Kidney (tissue), 13 donors: ENCODE measurements at regions not wholly inside any gene's neighbourhood (a gene's known extent, or its start where the extent isn't known, plus 50 kb on each side); places are given as distances from the start of the nearest gene placed in this dataset.

Experiments
- DNase-seq, 5 donors: peaks; one replicate each; pipeline ENCODE4 v3.0.0-alpha.2; 2013 to 2020
- FAIRE-seq: peaks from 2 replicates; lab custom pipeline; 2012; peaks lifted over from hg19 to GRCh38; lab: Jason Lieb, UNC
- H3K27ac ChIP-seq, 2 donors: one replicate each; pipeline ENCODE4 v1.7.0; 2013; ENCODE audit warnings: low read depth in 2 of 2, low read length in 2 of 2, inconsistent platforms in 1 of 2
- H3K27me3 ChIP-seq: one replicate; pipeline ENCODE4 v1.7.1; 2013; ENCODE audit warnings: low read length, inconsistent platforms; ENCODE audit not compliant: control insufficient read depth, insufficient read depth
- H3K36me3 ChIP-seq, 3 donors: one replicate each; pipeline versions ENCODE4 v1.7.0 to v1.7.1; 2013; ENCODE audit warnings: low read length in 3 of 3, control low read depth in 1 of 3, inconsistent platforms in 1 of 3; ENCODE audit not compliant: insufficient read depth in 3 of 3, control insufficient read depth in 2 of 3
- H3K4me1 ChIP-seq, 3 donors: one replicate each; pipeline versions ENCODE4 v1.7.0 to v1.7.1; 2013; ENCODE audit warnings: low read length in 3 of 3, inconsistent platforms in 1 of 3, low read depth in 1 of 3; ENCODE audit not compliant: control insufficient read depth in 2 of 3, insufficient read depth in 2 of 3
- H3K4me3 ChIP-seq, 3 donors: one replicate each; pipeline versions ENCODE4 v1.7.0 to v1.8.1; 2013; ENCODE audit warnings: low read length in 3 of 3, control low read depth in 1 of 3, inconsistent platforms in 1 of 3
- H3K9ac ChIP-seq, 3 donors: one replicate each; pipeline versions ENCODE4 v1.7.0 to v1.7.1; 2013; ENCODE audit warnings: low read length in 3 of 3, control low read depth in 1 of 3, inconsistent platforms in 1 of 3
- H3K9me3 ChIP-seq, 3 donors: one replicate each; pipeline versions ENCODE4 v1.7.0 to v1.7.1; 2013; ENCODE audit warnings: low read length in 3 of 3, control low read depth in 1 of 3, inconsistent platforms in 1 of 3; ENCODE audit not compliant: control insufficient read depth in 2 of 3, insufficient read depth in 1 of 3
- intact Hi-C: fragments of 100-400 bp; cut with DNase I; formaldehyde crosslinking; loops from one replicate; pipeline ENCODE4 v1.11.1; 2022
- TF ChIP-seq, protein P1 (sequence below): IDR thresholded peaks from 3 replicates; pipeline ENCODE4 v1.5.1; 2012; ENCODE audit warnings: mild to moderate bottlenecking, moderate library complexity, borderline replicate concordance; ENCODE audit not compliant: insufficient read depth; ENCODE audit errors: extremely low read depth
- donor health status: control.
- donor health status: control.
- donor health status: control.
- donor health status: control.
- donor health status: control.
- donor health status: DM: yes; HTN: yes; CAD: no.
- donor health status: Normal renal cell carcinoma (clear cell type).

DNA sequence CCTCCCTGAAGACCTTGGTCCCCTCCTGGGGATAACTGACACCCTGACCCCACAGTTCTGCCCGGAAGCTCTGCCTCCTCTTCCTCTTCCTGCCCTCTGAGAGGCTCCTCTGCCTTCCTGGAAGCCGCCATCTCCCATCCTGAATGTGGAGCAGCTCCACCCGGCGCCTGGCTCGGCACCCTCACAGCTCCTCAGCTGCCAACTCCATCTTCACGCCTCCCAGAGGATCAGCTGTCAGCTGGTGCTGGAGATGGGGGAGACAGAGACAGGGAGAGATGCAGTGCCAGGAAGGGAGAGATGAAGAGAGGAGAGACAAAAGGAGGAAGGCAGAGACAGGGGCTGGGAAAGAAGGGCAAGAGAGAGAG, 210.4 kb upstream of the CSF3R start:
- H3K4me1 ChIP-seq: no peaks in the 10 kb centered on the region
- DNase-seq: no peak
- intact Hi-C loops: no loop called here
- H3K27me3 ChIP-seq: no peaks in the 10 kb centered on the region
- no peak overlapping the region for H3K27ac ChIP-seq
- TF ChIP-seq, protein P1, sequence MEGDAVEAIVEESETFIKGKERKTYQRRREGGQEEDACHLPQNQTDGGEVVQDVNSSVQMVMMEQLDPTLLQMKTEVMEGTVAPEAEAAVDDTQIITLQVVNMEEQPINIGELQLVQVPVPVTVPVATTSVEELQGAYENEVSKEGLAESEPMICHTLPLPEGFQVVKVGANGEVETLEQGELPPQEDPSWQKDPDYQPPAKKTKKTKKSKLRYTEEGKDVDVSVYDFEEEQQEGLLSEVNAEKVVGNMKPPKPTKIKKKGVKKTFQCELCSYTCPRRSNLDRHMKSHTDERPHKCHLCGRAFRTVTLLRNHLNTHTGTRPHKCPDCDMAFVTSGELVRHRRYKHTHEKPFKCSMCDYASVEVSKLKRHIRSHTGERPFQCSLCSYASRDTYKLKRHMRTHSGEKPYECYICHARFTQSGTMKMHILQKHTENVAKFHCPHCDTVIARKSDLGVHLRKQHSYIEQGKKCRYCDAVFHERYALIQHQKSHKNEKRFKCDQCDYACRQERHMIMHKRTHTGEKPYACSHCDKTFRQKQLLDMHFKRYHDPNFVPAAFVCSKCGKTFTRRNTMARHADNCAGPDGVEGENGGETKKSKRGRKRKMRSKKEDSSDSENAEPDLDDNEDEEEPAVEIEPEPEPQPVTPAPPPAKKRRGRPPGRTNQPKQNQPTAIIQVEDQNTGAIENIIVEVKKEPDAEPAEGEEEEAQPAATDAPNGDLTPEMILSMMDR: no peak
- no peaks in the 10 kb centered on the region for H3K9me3 ChIP-seq
- H3K4me3 ChIP-seq: no peak overlapping the region
- no peak for FAIRE-seq
- no peak overlapping the region for H3K9ac ChIP-seq
- no peaks in the 10 kb centered on the region for H3K36me3 ChIP-seq

DNA sequence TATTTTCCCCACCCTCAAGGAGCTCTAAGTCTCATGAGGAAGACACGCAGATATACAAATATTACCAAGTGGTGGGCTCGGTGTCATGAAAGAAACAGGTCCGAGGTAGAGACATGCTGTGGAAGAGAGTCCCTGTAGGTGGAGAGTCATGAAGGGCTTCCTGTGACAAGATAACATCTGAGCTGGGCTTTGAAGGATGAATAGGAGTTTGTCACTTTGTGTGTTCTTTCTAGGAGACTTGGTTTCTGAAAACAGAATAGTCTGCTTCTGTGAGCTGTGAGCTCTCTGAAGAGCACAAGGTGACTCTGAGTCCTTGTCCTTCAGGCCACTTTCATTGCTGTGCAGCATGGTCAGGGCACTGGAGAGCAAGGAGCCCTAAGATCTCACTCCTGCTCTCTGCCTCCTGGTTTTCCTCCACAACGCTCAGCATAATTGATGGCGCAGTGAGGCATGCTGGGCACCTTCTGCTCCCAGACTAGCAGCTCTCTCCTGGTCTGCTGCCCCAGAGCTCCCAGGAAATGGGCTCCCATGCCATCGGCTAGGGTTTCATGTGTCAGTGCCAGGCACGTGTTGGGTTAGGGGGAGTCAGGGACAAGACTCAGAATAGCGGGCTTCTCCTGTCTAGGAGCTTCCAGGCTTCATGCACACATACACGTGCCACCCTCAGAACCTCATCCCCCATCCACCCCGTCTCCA, 209.9 kb upstream of the CSF3R start:
- no peak overlapping the region for H3K4me3 ChIP-seq
- FAIRE-seq (no peak), DNase-seq (no peak)
- H3K4me1 ChIP-seq: no peaks in the 10 kb centered on the region
- TF ChIP-seq, protein P1: no peak
- no peak overlapping the region for H3K9ac ChIP-seq
- H3K36me3 ChIP-seq: no peaks in the 10 kb centered on the region
- no peaks in the 10 kb centered on the region for H3K27me3 ChIP-seq
- intact Hi-C loops: no loop called here
- no peak overlapping the region for H3K27ac ChIP-seq
- no peaks in the 10 kb centered on the region for H3K9me3 ChIP-seq

DNA sequence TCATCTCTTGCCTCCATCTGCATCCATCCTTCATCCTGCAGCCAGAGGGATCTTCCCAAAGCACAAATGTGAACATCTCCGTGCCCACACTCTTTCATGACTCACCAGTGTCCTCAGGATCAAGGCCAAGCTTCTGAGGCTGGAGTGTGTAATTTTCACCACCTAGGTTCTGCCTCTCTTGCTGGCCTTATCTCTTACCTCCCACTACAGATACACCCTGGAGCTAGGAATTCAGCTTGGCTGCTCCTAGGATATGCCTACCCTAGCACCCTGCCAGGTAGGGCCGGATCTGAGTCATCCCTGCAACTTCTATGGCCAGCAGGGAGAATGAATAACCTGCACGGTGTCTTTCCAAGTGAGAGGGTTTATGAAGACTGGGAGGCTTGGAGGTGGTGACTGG, 208.7 kb upstream of the CSF3R start:
- no peak overlapping the region for H3K27ac ChIP-seq
- no peaks in the 10 kb centered on the region for H3K9me3 ChIP-seq
- no peak overlapping the region for H3K4me3 ChIP-seq
- TF ChIP-seq, protein P1: no peak
- no peaks in the 10 kb centered on the region for H3K36me3 ChIP-seq
- H3K27me3 ChIP-seq: no peaks in the 10 kb centered on the region
- no peak for FAIRE-seq
- intact Hi-C loops: no loop called here
- no peaks in the 10 kb centered on the region for H3K4me1 ChIP-seq
- H3K9ac ChIP-seq: no peak overlapping the region
- no peak for DNase-seq

DNA sequence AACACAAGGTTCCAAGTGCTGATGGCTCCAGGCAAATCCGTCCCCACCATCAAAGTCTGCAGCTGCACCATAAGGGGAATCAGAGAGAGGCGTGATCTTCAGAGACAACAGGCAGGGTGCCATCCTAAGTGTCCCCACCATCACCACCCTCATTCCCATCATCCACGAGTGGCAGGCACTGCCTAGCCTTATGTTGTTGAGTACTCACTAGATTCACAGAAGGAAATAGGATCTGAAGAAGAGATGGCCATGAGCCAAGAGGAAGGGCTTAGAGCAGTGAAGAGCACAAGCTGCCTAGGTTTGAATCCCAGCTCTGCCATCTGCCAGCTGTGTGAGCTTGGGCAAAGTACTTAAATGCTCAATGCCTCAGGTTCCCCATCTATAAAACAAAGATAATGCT, 207.3 kb upstream of the CSF3R start:
- Histone ChIP-seq H3K9ac (no peak overlapping the region), H3K36me3 (no peaks in the 10 kb centered on the region), H3K27ac (no peak overlapping the region), H3K9me3 (no peaks in the 10 kb centered on the region), H3K27me3 (no peaks in the 10 kb centered on the region), H3K4me3 (no peak overlapping the region), H3K4me1 (no peaks in the 10 kb centered on the region)
- DNase-seq: no peak
- TF ChIP-seq, protein P1: no peak
- no peak for FAIRE-seq
- intact Hi-C loops: no loop called here
